GM23338 (cell line): ENCODE measurements at regions not wholly inside any gene's neighbourhood (a gene's known extent, or its start where the extent isn't known, plus 50 kb on each side); places are given as distances from the start of the nearest gene placed in this dataset.

Experiments used
- ATAC-seq: fragments of 200-7000 bp; cut with Tn5 transposase; 3 replicates; pipeline ENCODE4 v1.9.1; 2020
- DNase-seq: peaks from one replicate; pipeline ENCODE4 v3.0.0-alpha.2; 2015; ENCODE audit warnings: low spot score
- H2AFZ ChIP-seq: fragments of 200-600 bp; sonication (generic); 2 replicates; pipeline ENCODE4 v1.8.0; 2016; ENCODE audit warnings: antibody characterized with exemption, mild to moderate bottlenecking, moderate library complexity
- H3F3A ChIP-seq: fragments of 200-600 bp; sonication (generic); replicated peaks from 2 replicates; pipeline ENCODE4 v1.8.0; 2017; ENCODE audit warnings: antibody characterized with exemption, mixed run types, low read depth
- H3K27ac ChIP-seq: fragments of 200-600 bp; sonication (generic); 2 replicates; pipeline ENCODE4 v1.6.1; 2016; ENCODE audit warnings: low read depth
- H3K27me3 ChIP-seq: fragments of 200-600 bp; sonication (generic); 2 replicates; pipeline ENCODE4 v1.8.0; 2016; ENCODE audit warnings: mild to moderate bottlenecking, mixed run types, moderate library complexity; ENCODE audit not compliant: insufficient read depth
- H3K36me3 ChIP-seq: fragments of 200-600 bp; sonication (generic); 2 replicates; pipeline ENCODE4 v1.8.0; 2016; ENCODE audit warnings: mild to moderate bottlenecking; ENCODE audit not compliant: insufficient read depth
- H3K4me1 ChIP-seq: fragments of 200-600 bp; sonication (generic); 2 replicates; pipeline ENCODE4 v1.8.0; 2016; ENCODE audit warnings: mild to moderate bottlenecking, moderate library complexity; ENCODE audit not compliant: insufficient read depth
- H3K4me2 ChIP-seq: fragments of 200-600 bp; sonication (generic); 2 replicates; pipeline ENCODE4 v1.7.1; 2017; ENCODE audit warnings: mixed run types
- H3K4me3 ChIP-seq: fragments of 200-600 bp; sonication (generic); 2 replicates; pipeline ENCODE4 v1.6.1; 2016; ENCODE audit warnings: mixed run types
- H3K79me2 ChIP-seq: fragments of 200-600 bp; sonication (generic); replicated peaks from 2 replicates; pipeline ENCODE4 v1.8.0; 2017; ENCODE audit warnings: mild to moderate bottlenecking; ENCODE audit not compliant: insufficient read depth
- H3K9me2 ChIP-seq: fragments of 200-600 bp; sonication (generic); 2 replicates; pipeline ENCODE4 v1.8.0; 2017; ENCODE audit not compliant: insufficient read depth
- H4K20me1 ChIP-seq: fragments of 200-600 bp; sonication (generic); replicated peaks from 2 replicates; pipeline ENCODE4 v1.8.0; 2017; ENCODE audit warnings: mild to moderate bottlenecking; ENCODE audit not compliant: insufficient read depth
- H3K27ac Mint-ChIP-seq: 2 replicates; pipeline ENCODE4 v1.8.0; 2020; ENCODE audit warnings: inconsistent platforms, mild to moderate bottlenecking, moderate library complexity, mixed read lengths
- H3K27me3 Mint-ChIP-seq: 3 replicates; pipeline ENCODE4 v1.8.0; 2022; ENCODE audit warnings: low read depth, mild to moderate bottlenecking, moderate library complexity, mixed read lengths, inconsistent platforms; ENCODE audit not compliant: insufficient read depth, poor library complexity
- H3K36me3 Mint-ChIP-seq: 3 replicates; pipeline ENCODE4 v1.8.0; 2021; ENCODE audit warnings: low read depth, mild to moderate bottlenecking, inconsistent platforms, moderate library complexity, mixed read lengths
- H3K4me1 Mint-ChIP-seq: 3 replicates; pipeline ENCODE4 v1.8.0; 2020; ENCODE audit warnings: mild to moderate bottlenecking, inconsistent platforms, mixed read lengths
- H3K4me3 Mint-ChIP-seq: 3 replicates; pipeline ENCODE4 v1.8.0; 2021; ENCODE audit warnings: moderate library complexity, mild to moderate bottlenecking, inconsistent platforms, mixed read lengths
- H3K9me3 Mint-ChIP-seq: 3 replicates; pipeline ENCODE4 v1.8.0; 2020; ENCODE audit warnings: moderate library complexity, mild to moderate bottlenecking, inconsistent platforms, mixed read lengths
- CTCF ChIP-seq, 2 experiments: fragments of 200-600 bp in 1 of 2; sonication (generic) in 1 of 2; conservative IDR thresholded peaks; 2 replicates each; pipeline versions ENCODE4 v1.5.1 to v1.6.1; 2016 to 2017; ENCODE audit warnings: antibody characterized with exemption in 2 of 2, low read depth in 2 of 2, mild to moderate bottlenecking in 2 of 2, moderate library complexity in 1 of 2
- REST ChIP-seq: IDR thresholded peaks from one replicate; pipeline ENCODE4 v1.6.1; 2018; ENCODE audit warnings: antibody characterized with exemption; ENCODE audit not compliant: unreplicated experiment
- ZNF114 ChIP-seq: fragments of 250-450 bp; sonication (Bioruptor Pico); IDR thresholded peaks from 2 replicates; pipeline ENCODE4 v1.5.0; 2020; ENCODE audit warnings: mild to moderate bottlenecking, moderate library complexity
- ZNF331 ChIP-seq: fragments of 250-450 bp; sonication (Bioruptor Pico); IDR thresholded peaks from 2 replicates; pipeline ENCODE4 v1.5.0; 2020; ENCODE audit warnings: low read depth, mild to moderate bottlenecking, moderate library complexity
- TF ChIP-seq, protein P1 (sequence below): IDR thresholded peaks from 2 replicates; pipeline ENCODE4 v1.6.1; 2016; ENCODE audit warnings: antibody characterized with exemption
- TF ChIP-seq, protein P2 (sequence below): fragments of 250-450 bp; sonication (Bioruptor Pico); IDR thresholded peaks from 2 replicates; pipeline ENCODE4 v1.5.0; 2020; ENCODE audit warnings: mild to moderate bottlenecking, moderate library complexity

DNA sequence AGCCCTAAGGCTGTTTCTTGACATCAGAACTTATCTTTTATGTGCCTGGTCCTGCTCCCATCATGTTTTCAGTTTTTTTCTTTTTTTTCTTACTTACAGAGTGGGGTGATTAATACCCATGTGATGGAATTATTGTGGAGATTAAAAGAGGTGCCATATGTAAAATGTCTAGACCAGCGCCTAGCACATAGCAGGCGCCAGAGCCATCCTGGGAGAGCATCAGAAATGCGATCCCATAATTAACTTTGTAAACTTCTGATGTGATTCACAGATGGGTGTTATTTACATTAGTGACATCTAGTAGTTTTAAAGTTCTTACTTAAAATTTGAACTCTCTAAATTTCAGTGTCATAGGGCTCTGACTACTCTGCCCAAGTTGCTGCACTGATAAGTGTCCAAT, 66.2 kb upstream of the PGRMC2 start:
- H3K27me3 ChIP-seq: no peaks in the 10 kb centered on the region
- no peaks in the 10 kb centered on the region for H3K9me3 Mint-ChIP-seq
- H3K4me3 ChIP-seq: no peak overlapping the region
- no peak overlapping the region for H3K27ac ChIP-seq
- no peaks in the 10 kb centered on the region for H4K20me1 ChIP-seq
- ATAC-seq (no peak), DNase-seq (no peak)
- peaks cover 31% of the 10 kb centered on the region for H3K4me1 Mint-ChIP-seq
- no peak overlapping the region for H2AFZ ChIP-seq
- no peak overlapping the region for H3K4me3 Mint-ChIP-seq
- H3K4me1 ChIP-seq: peaks cover 27% of the 10 kb centered on the region
- no peak overlapping the region for H3K4me2 ChIP-seq
- no peak overlapping the region for H3K27ac Mint-ChIP-seq
- no peak for TF ChIP-seq ZNF114 (CRISPR knock-in tag)
- no peak for TF ChIP-seq CTCF (conservative IDR thresholded peaks at IDR 0.05; ENCODE audit: low read depth in 2 of 2)
- no peaks in the 10 kb centered on the region; the same call in 1 of the 2 replicates for H3K36me3 ChIP-seq
- no peaks in the 10 kb centered on the region for H3K79me2 ChIP-seq
- no peaks in the 10 kb centered on the region for H3F3A ChIP-seq
- no peaks in the 10 kb centered on the region; the same call in 2 of the 3 replicates for H3K36me3 Mint-ChIP-seq
- H3K27me3 Mint-ChIP-seq: no peaks in the 10 kb centered on the region
- no peaks in the 10 kb centered on the region; the same call in 1 of the 2 replicates for H3K9me2 ChIP-seq

- Histone ChIP-seq H3K4me1 (peaks cover 31% of the 10 kb centered on the region), H4K20me1 (no peaks in the 10 kb centered on the region), H3K9me2 (no peaks in the 10 kb centered on the region; the same call in 1 of the 2 replicates), H3K4me2 (no peak overlapping the region), H3K4me3 (no peak overlapping the region), H3K27me3 (no peaks in the 10 kb centered on the region), H2AFZ (no peak overlapping the region), H3K36me3 (no peaks in the 10 kb centered on the region), H3K79me2 (no peaks in the 10 kb centered on the region), H3K27ac (no peak overlapping the region), H3F3A (no peaks in the 10 kb centered on the region)
- TF ChIP-seq ZNF331 (CRISPR knock-in tag) (no peak), REST (no peak)
- TF ChIP-seq, protein P1, sequence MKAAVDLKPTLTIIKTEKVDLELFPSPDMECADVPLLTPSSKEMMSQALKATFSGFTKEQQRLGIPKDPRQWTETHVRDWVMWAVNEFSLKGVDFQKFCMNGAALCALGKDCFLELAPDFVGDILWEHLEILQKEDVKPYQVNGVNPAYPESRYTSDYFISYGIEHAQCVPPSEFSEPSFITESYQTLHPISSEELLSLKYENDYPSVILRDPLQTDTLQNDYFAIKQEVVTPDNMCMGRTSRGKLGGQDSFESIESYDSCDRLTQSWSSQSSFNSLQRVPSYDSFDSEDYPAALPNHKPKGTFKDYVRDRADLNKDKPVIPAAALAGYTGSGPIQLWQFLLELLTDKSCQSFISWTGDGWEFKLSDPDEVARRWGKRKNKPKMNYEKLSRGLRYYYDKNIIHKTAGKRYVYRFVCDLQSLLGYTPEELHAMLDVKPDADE: no peak
- TF ChIP-seq, protein P2, sequence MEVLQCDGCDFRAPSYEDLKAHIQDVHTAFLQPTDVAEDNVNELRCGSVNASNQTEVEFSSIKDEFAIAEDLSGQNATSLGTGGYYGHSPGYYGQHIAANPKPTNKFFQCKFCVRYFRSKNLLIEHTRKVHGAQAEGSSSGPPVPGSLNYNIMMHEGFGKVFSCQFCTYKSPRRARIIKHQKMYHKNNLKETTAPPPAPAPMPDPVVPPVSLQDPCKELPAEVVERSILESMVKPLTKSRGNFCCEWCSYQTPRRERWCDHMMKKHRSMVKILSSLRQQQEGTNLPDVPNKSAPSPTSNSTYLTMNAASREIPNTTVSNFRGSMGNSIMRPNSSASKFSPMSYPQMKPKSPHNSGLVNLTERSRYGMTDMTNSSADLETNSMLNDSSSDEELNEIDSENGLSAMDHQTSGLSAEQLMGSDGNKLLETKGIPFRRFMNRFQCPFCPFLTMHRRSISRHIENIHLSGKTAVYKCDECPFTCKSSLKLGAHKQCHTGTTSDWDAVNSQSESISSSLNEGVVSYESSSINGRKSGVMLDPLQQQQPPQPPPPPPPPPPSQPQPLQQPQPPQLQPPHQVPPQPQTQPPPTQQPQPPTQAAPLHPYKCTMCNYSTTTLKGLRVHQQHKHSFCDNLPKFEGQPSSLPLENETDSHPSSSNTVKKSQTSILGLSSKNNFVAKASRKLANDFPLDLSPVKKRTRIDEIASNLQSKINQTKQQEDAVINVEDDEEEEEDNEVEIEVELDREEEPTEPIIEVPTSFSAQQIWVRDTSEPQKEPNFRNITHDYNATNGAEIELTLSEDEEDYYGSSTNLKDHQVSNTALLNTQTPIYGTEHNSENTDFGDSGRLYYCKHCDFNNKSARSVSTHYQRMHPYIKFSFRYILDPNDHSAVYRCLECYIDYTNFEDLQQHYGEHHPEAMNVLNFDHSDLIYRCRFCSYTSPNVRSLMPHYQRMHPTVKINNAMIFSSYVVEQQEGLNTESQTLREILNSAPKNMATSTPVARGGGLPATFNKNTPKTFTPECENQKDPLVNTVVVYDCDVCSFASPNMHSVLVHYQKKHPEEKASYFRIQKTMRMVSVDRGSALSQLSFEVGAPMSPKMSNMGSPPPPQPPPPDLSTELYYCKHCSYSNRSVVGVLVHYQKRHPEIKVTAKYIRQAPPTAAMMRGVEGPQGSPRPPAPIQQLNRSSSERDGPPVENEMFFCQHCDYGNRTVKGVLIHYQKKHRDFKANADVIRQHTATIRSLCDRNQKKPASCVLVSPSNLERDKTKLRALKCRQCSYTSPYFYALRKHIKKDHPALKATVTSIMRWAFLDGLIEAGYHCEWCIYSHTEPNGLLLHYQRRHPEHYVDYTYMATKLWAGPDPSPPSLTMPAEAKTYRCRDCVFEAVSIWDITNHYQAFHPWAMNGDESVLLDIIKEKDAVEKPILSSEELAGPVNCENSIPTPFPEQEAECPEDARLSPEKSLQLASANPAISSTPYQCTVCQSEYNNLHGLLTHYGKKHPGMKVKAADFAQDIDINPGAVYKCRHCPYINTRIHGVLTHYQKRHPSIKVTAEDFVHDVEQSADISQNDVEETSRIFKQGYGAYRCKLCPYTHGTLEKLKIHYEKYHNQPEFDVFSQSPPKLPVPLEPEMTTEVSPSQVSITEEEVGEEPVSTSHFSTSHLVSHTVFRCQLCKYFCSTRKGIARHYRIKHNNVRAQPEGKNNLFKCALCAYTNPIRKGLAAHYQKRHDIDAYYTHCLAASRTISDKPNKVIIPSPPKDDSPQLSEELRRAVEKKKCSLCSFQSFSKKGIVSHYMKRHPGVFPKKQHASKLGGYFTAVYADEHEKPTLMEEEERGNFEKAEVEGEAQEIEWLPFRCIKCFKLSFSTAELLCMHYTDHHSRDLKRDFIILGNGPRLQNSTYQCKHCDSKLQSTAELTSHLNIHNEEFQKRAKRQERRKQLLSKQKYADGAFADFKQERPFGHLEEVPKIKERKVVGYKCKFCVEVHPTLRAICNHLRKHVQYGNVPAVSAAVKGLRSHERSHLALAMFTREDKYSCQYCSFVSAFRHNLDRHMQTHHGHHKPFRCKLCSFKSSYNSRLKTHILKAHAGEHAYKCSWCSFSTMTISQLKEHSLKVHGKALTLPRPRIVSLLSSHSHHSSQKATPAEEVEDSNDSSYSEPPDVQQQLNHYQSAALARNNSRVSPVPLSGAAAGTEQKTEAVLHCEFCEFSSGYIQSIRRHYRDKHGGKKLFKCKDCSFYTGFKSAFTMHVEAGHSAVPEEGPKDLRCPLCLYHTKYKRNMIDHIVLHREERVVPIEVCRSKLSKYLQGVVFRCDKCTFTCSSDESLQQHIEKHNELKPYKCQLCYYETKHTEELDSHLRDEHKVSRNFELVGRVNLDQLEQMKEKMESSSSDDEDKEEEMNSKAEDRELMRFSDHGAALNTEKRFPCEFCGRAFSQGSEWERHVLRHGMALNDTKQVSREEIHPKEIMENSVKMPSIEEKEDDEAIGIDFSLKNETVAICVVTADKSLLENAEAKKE: no peak
- Mint-ChIP-seq H3K36me3 (no peaks in the 10 kb centered on the region), H3K27ac (no peak overlapping the region), H3K9me3 (no peaks in the 10 kb centered on the region), H3K4me3 (no peak overlapping the region), H3K4me1 (peaks cover 35% of the 10 kb centered on the region), H3K27me3 (no peaks in the 10 kb centered on the region)
- ATAC-seq (no peak), DNase-seq (no peak)
These were observed 63.9 kb upstream of the PGRMC2 start for GRCh38 chr4:128351502-128351901.
